ENCODE measurements at regions not wholly inside any gene's neighbourhood (a gene's known extent, or its start where the extent isn't known, plus 50 kb on each side); places are given as distances from the start of the nearest gene placed in this dataset.

DNA sequence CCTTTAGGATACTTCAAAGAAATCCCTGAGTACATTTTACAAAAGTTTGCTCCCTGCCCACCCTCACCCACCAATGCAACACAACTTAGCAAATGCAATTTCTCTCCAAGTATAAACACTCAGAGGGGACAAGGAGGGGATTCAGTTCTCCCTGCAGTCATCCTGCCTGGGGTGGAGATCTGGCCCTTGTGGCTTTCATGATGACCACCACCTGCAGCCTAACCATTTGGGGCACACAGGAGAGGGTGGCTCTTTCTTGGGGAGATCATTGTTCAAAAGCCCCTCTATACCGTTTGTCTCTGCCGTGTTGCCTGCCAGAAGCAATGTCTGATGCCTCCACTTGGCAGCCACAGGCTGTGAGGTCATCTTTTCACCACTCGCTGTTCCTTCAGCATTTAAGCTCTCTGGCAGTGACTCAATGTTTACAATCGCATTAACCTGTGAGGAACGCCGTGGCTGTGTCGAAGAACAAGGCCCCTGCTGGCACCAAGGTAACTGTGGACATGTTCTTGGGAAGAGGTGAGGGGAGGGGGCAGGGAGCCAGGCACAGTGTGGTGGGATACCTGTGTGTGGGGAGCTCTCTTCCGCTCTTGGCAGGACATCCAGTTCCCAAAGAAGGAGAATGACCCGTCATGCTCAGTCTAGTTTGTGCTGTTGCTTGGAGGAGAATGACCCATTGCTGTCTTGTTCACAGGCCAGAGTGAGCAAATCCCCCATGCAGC lies 103.9 kb upstream of the DUSP10 start:
- no peak for DNase-seq (ENCODE audit: low spot score)

DNA sequence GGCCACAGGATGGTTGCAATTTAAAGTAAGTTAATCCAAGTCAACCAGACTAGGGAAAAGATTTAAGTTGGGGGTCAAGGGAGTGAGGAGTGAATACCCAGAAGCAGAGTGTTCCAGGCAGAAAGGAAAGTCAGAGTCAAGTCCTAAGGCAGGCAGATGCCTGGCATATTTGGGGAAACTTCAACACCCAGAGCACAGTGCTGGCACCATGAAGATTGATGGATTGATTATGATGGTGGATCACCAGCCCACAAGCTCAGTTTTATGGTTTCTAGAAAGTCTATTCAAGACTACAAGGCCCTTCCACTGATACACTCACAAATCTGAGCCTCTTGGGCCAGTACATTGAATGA lies 100.1 kb upstream of the DUSP10 start:
- DNase-seq (ENCODE audit: low spot score), result no peak

DNA sequence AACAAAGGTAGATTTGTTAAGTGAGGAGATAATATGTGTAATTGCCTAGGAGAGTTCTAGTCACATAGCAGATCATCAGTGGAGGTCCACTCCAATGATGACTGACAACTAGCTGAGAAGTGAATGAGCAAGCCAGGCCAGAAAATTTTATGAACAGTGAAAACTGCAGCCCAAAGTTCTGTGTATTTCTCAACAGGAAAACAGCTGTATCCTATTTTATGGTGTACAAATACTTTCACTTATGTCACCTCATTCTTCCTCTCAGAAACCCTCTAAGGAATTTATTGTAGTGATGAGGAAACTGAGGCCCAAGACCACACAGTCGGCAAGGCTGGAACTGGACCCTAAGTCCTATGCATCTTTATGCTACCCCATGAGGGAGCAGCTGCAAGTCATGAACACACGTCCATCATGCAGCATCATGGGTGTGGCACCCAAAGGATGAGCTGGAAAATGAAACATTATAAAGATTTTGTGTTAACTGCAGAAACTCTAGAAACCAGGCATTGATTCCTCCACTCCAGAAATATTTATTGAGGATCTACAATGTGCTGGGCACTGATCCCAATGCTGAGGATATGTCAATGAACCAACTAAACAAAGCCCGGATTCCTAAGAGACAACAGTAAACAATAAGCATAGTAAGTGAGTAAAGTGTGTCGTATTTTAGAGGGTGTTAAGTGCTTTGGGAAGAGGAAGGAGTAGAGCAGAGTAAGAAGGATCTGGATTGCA lies 99.5 kb upstream of the DUSP10 start:
- no peak for DNase-seq (ENCODE audit: low spot score)

DNA sequence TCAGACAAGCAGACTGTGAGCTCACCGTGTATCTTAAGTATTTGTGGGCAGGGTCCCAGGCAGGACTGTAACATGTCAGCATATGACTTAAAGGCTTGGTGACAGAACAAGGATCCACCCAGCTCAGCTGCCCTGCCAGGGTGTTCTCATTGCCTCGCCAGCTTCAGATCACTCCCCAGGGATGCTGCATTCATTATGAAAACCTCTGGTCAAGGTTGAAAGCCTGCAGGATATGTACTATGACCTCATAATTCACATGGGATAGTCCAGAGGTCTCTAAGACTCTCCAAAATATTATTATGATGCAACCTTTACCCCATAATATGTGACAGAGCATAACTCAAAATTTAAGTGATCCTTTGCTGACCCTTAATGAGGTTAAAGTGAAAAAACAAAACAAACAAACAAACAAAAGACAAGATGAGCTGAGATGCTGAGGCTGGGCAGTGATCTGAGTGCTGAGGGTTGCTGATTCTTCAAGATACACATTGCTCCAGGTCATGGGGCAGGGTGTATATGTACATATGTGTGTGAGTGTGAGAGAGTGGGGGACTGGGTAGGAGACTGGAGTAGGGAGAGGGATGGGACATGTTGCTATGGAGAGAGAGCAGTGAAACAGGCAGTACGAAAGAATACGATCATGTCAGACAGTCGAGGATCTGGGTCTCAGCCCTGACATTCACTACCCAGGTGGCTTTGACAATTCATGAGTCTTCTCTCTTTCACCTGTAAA lies 98.8 kb upstream of the DUSP10 start:
- DNase-seq (ENCODE audit: low spot score), result no peak

DNA sequence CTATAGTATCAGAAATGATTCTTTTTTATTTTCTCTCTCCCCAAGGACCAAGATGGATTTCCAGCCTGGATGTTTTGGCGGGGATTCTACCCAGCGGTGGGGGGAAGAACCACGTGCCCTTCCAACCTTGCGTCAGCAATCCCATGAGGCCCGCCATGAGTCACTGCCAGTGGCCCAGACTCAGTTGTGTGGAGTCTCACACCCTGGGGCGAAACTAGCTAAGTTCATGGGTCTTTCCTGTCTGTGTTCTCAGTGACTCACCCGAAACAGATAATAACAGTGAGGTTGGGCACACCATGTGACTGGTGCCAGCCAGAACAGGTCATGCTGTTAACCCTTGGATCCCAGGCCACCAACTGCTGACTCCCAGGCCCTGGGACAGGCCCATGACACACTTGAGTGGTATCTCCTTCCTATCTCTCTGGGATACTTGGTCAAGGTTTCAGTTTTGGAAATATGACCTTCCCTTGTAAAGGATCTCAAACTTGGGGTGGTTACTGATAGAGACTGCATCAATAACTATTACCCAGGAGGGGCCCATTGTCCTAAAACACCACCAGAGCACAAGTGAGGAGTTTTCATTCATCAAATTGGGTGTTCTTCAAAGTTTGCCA lies 98.0 kb upstream of the DUSP10 start:
- no peak for DNase-seq (ENCODE audit: low spot score)

DNA sequence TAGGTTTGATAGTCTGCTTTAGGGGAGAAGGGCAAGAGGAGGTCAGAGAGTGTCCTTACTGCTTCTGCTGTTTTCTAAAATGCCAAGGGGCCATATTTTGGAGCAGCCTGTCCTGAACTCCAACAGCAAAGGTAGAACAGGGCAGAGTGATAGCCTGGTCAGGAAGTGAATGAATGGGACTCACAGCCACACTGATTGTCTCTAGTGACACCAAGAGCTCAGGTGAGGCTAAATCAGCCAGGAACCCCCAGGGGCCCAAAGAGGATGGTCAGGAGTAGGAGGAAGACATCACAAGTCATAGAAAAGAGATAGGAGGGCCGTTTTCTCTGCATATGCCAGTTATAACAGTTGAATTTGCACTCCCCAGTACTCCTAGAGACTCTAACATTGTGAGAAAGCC lies 97.4 kb upstream of the DUSP10 start:
- no peak for DNase-seq (ENCODE audit: low spot score)

DNA sequence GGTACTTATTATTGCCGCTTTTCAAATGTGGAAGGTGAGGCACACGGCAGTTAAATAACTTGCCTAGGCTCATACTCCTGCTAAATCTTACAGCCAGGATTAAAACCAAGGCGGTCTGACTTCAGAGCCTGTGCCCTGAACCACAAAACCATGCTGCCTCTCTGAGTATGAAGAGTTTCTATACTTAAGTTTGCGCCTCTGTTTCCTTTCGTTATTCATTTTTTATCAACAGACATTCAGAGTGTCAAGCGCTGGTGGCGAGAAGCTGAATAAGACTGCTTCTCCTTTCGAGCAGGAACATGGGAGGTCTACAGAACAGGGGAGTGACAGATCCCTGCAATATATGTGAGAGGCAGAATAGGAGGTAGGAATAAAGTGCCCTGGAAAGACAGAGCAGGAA lies 96.0 kb upstream of the DUSP10 start:
- DNase-seq (ENCODE audit: low spot score), result no peak

DNA sequence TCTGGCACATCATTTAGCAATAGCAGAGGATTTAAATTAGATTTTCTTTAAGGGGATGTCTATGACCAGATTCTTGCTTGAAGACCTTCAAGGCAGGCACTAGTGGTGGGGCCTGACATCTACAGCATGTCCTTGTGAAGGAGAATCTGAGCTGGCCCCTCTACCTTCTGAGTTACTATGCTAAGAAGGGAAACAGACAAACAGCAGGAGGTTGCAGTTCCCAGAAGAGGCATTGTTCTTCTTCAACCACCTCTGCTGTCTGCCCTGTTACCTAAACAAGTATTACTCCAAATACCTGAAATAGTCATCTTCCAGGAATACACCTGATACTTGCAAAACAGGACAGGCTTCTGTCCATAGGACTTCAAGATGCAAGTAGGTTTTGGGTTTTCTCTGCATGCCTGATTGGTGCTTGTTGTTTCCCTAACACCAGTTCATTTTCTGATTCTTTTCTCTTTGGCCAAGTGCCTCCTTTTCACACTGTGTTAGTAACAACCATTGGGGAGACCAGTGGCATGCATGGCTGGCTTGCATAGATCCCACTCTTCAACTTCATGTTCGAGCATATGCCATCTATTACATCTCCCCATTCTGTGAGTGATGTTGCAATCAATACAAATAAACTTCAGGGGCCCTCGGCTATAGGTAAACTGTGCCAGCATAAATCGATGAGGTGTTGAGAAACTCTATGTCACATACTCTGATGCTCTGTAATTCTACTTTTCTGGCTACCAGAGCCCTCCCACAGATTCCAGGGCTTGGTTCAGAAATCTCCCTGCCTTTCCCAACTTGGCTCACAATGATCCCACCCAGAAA lies 93.0 kb upstream of the DUSP10 start:
- no peak for DNase-seq (ENCODE audit: low spot score)

DNA sequence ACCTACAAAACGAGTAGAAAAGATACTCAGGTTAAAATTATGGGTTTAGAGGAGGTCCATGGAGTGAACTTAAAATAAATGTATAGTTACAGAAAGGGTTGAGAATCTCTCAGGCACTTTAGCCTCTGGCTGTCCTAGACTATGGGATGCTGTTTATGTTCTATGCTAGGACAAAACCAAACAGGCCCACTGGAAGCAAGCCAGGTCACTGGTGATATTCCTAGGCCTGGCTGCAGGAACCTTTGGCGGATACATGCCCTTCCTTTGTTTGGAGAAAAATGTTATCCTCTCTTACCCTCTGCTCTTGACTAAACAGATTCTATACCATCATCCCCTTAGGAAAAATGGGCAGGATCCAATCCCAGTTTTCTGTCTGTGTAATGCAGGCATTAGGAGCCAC lies 90.7 kb upstream of the DUSP10 start:
- DNase-seq (ENCODE audit: low spot score), result no peak

DNA sequence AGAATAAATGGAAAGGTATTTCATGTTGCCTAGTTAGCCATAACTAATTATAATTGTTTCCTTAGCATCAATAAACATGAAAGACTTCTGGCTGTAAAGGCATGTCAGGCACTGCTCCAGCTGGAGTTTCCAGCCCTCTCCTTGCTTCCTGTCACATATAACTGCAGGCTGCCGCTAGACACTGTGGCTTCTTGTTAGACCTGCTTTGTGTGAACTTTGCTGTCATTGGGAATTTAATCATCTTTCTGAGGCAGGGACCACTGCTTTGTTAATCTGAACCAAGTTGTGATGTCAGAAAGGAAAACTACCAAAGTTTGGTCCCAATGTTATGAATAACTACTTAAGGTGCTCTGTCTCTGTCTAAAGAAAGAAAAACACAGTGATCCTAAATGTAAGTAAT lies 90.3 kb upstream of the DUSP10 start:
- no peak for DNase-seq (ENCODE audit: low spot score)

DNA sequence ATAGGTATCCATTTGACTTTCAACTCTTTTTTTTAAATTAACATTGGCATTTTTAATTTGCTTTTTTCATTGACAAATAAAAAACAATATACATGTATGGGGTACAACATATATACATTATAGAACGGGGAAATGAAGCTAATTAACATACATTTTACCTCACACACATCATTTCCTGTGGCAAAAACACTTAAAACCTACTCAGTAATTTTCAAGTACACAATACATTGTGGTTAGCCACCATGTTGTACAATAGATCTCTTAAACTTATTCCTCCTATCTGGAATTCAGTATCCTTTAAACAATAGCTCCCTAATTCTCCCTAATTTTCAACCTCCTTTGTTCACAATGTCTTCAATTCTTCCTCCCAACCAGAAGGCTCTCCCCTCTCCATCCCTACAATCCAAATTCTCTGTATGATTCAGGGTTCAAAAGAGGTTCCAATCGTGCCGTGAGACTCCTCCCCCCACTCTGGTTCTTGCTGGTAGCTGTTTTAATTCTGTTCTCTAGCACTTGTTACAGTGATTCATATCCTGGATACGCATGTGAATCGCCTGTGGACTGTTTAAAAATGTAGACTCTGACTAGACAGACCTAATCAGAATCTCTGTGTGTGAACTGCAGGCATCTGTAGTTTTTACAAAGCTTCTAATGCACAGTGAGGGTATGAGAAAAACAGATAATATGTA lies 87.6 kb upstream of the DUSP10 start:
- DNase-seq (ENCODE audit: low spot score), result no peak

DNA sequence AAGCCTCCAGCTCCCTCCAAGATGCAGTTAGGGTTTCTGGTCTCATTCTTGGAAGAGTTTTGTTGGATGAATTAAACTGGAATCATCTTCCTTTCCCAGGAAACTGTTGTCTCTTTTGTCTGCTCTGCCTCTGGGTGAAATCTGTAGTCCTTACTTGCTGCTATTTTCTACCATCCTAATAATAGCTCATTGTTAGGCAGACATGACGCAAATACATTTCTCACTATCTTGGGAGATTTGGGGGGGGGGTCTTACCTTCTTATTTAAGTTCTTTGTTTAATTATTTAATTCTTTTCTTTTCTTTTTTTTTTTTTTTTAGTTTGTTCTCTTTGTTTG lies 85.4 kb upstream of the DUSP10 start:
- DNase-seq (ENCODE audit: low spot score), result no peak

DNA sequence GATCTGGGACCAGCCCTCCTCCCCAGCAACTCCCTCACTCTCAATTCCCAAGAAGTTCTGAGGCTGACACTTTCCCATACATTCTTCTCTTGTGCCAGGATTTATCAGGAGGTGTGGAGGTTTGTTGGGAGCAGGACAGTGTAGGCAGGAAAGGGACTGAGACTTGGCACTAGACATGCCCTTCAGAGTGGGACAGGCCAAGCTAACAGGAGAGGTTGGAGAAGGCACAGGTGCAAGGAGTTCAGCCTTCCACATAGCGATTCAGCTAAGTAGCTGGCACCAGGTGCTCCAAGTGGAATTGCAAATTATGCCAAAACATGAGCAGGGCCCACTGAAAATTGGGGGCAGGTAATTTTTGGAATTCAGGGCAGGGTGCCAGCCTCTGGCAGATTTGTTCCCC lies 83.0 kb upstream of the DUSP10 start:
- no peak for DNase-seq (ENCODE audit: low spot score)

DNA sequence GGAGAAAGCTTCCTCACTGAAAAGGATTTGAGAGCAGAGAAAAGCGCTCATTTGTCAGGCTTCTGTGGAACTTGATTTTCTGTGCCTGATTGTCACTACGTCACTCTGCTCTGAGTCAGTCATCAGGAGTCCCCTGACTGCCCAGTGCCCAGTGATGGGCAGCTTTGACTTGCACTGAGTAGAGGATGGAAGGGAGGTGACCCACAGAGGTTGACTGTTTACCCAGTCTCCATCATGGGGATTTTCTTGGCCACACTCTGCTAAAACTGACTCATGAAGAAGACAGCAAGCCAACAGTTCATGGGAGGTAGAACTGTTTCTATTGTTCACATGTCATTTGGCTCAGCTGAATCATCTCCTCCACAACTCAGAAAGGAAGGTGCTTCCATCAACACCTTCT lies 82.1 kb upstream of the DUSP10 start:
- DNase-seq (ENCODE audit: low spot score), result no peak

DNA sequence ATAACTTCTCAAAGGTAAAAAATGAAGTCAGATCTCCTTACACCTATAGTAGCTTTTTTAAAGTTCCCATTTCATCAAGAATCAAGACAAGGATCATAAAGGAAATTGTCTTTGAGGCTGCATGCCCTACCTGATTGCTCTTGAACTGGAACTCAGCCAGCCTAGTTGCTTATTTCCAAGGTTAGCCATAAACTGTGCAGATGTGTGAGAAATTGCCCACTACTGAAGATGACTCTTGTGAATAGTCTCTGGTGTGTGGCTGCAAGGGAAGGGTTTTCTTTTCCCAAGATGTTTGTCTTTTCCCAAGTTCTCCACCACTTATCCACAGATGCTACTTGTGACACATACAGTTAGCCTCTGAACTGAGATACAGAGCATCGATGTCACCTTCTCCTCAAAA lies 81.7 kb upstream of the DUSP10 start:
- DNase-seq (ENCODE audit: low spot score), result no peak

DNA sequence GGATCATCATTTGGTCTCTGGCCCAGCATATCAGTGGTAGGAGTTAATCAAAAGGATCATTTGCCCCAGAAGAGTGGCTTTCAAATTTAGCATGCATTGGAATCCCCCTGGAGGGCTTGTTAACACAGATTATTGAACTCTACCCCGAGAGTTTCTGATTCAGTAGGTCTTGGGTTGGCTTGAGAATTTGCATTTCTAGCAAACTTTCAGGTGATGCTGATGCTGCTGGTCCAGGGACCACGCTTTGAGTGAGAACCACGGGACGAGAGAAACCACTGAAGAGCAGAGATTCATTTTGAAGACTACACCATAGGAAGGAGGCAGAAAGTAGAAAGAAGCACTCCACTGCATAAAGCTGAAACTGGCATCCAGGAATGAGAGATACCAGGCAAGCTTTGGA lies 81.3 kb upstream of the DUSP10 start:
- no peak for DNase-seq (ENCODE audit: low spot score)

DNA sequence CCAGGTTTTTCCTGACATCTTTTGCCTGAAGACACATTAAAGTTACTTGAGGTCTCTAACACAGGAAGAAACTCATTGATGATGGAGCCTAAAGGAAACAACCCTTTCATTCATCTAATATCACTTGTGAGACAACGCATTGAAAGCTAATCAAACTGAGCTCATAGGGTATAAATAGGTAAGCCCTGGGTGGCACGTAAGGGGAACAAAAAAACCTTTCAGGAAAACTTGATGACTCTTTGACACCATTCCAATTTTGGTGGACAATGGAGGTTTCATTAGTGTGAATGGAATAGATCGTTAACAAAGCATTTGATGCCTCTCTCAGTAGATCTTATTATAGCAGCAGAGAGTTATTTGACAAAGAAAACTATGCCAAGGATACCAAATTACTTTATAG lies 80.7 kb upstream of the DUSP10 start:
- peak; percentile 55 for DNase-seq (ENCODE audit: low spot score)

DNA sequence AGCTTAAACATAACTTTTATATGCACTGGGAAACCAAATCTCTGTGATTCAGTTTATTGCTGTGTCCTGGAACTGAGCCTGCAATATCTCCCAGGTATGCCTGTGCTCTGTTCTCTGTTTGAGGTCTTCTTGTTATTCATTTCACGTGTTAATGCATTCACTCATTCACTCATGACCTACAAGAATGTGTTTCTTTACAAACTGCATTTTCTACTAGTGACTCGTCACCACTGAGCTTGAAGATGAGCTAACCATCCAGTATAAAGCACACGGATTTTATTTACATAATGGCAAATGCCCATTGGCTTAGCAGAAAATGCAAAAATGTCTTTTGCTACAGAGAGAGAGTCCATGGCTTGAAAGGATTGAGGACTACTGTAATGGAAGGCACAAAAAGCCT lies 75.0 kb upstream of the DUSP10 start:
- DNase-seq (ENCODE audit: low spot score), result no peak

DNA sequence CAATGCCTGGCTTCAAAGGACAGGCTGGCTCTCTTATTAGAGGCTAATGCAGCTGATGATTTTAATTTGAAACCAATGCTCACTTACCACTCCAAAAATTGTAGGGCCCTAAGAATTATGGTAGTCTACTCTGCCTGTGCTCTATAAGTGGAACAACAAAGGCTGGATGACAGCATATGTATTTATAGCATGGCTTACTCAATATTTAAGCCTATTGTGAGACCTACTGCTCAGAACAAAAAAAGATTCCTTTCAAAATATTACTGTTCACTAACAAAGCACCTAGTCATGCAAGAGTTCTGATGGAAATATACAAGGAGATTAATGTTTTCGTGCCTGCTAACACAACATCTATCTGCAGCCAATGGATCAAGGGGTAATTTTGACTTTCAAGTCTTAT lies 73.8 kb upstream of the DUSP10 start:
- DNase-seq (ENCODE audit: low spot score), result no peak

DNA sequence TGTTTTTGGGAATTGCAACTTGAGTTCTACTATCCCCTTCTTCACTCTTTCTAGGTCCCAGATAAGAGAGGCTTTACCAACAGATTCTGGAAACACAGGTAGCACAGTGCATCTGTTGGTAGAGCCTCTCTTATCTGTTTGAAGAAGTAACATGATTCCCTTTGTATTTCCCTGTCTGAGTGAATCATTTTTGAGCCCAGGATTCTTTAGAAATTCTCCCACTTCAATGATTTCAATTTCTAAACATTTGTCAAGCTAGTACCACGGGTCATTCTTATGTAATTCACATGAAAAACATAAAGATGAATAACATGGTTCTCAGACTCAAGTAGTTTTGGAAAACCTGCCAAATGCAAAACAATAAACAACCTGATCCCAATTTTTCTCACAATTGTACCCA lies 72.0 kb upstream of the DUSP10 start:
- no peak for DNase-seq (ENCODE audit: low spot score)

DNA sequence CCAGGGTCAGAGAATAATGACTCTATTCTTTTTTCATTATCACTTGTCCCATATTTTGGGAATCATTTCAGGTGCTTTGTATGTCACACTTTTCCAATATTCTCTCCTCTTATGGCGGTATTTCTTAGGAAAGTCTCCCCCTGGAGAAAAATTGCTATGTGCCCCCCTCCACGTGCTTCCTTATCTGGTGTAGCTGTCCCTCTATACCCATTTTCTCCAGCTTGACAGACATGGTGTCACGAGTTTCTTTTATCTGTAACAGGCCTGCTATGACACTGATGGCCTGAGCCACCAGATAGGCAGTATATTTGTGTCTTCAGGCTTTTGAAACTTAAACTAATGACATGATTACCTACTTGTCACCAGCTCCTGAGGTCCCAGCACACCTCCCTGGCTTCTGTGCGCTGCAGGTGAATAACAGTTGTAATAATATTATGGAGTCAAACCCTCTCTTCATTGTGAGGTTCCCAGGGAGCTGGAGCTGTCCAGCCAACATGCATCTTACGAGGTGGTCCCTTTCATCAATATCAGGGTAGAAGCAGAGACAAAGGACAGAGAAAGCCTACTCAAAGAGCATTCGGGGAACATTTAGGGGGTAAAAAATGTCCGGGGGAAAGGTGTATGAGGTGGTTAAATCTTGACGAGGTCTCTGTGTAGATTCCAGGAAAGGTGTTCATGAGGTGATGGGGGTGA lies 71.2 kb upstream of the DUSP10 start:
- DNase-seq (ENCODE audit: low spot score), result no peak
